H9 (cell line): ENCODE measurements at regions not wholly inside any gene's neighbourhood (a gene's known extent, or its start where the extent isn't known, plus 50 kb on each side); places are given as distances from the start of the nearest gene placed in this dataset.

Experiments used
- DNase-seq: peaks from one replicate; pipeline ENCODE4 v3.0.0-alpha.2; 2017
- H2AFZ ChIP-seq: one replicate; pipeline ENCODE4 v1.6.1; 2013; ENCODE audit warnings: mild to moderate bottlenecking, low read length, control low read depth, moderate library complexity
- H2AK5ac ChIP-seq: 2 replicates; pipeline ENCODE4 v1.6.1; 2013; ENCODE audit warnings: low read length, control low read depth, mixed read lengths; ENCODE audit not compliant: insufficient read length
- H2BK120ac ChIP-seq: one replicate; pipeline ENCODE4 v1.6.1; 2013; ENCODE audit warnings: low read depth, mild to moderate bottlenecking, low read length, control low read depth, inconsistent platforms; ENCODE audit not compliant: poor library complexity, severe bottlenecking
- H2BK12ac ChIP-seq: 2 replicates; pipeline ENCODE4 v1.6.1; 2013; ENCODE audit warnings: low read length, control low read depth, mixed read lengths, low read depth; ENCODE audit not compliant: insufficient read length
- H2BK15ac ChIP-seq: 2 replicates; pipeline ENCODE4 v1.6.1; 2013; ENCODE audit warnings: low read depth, low read length, control low read depth
- H2BK20ac ChIP-seq: one replicate; pipeline ENCODE4 v1.6.1; 2013; ENCODE audit warnings: low read depth, mild to moderate bottlenecking, low read length, control low read depth, inconsistent platforms; ENCODE audit not compliant: poor library complexity, severe bottlenecking
- H2BK5ac ChIP-seq: 2 replicates; pipeline ENCODE4 v1.6.1; 2013; ENCODE audit warnings: low read length, control low read depth, mixed read lengths; ENCODE audit not compliant: insufficient read length
- H3K14ac ChIP-seq: 2 replicates; pipeline ENCODE4 v1.6.1; 2013; ENCODE audit warnings: low read length, control low read depth; ENCODE audit not compliant: insufficient read depth
- H3K18ac ChIP-seq: 2 replicates; pipeline ENCODE4 v1.6.1; 2013; ENCODE audit warnings: low read depth, mild to moderate bottlenecking, mixed read lengths, low read length, control low read depth; ENCODE audit not compliant: insufficient read length
- H3K23ac ChIP-seq: 2 replicates; pipeline ENCODE4 v1.6.1; 2013; ENCODE audit warnings: low read length, control low read depth, mixed read lengths, low read depth; ENCODE audit not compliant: insufficient read length
- H3K23me2 ChIP-seq: 2 replicates; pipeline ENCODE4 v1.6.1; 2013; ENCODE audit warnings: low read depth, mild to moderate bottlenecking, mixed read lengths, low read length, control low read depth; ENCODE audit not compliant: insufficient read length, poor library complexity, severe bottlenecking
- H3K27ac ChIP-seq: 2 replicates; pipeline ENCODE4 v1.5.1; 2013; ENCODE audit warnings: low read length, control low read depth, mixed read lengths, low read depth; ENCODE audit not compliant: insufficient read length
- H3K27me3 ChIP-seq: 2 replicates; pipeline ENCODE4 v1.6.1; 2013; ENCODE audit warnings: low read length, control low read depth, inconsistent platforms; ENCODE audit not compliant: insufficient read depth
- H3K4ac ChIP-seq: 2 replicates; pipeline ENCODE4 v1.6.1; 2013; ENCODE audit warnings: low read depth, mild to moderate bottlenecking, control low read depth, inconsistent platforms, low read length, moderate library complexity
- H3K4me1 ChIP-seq: 2 replicates; pipeline ENCODE4 v1.6.1; 2013; ENCODE audit warnings: low read length, control low read depth, inconsistent platforms; ENCODE audit not compliant: insufficient read depth
- H3K4me2 ChIP-seq: 2 replicates; pipeline ENCODE4 v1.6.1; 2013; ENCODE audit warnings: low read length, control low read depth, mixed read lengths; ENCODE audit not compliant: insufficient read length, insufficient read depth
- H3K56ac ChIP-seq: 2 replicates; pipeline ENCODE4 v1.6.1; 2013; ENCODE audit warnings: low read depth, mild to moderate bottlenecking, mixed read lengths, low read length, control low read depth; ENCODE audit not compliant: insufficient read length
- H3K79me1 ChIP-seq: 2 replicates; pipeline ENCODE4 v1.6.1; 2013; ENCODE audit warnings: low read depth, mild to moderate bottlenecking, moderate library complexity, low read length, control low read depth, inconsistent platforms; ENCODE audit not compliant: insufficient read depth, poor library complexity, severe bottlenecking
- H3K79me2 ChIP-seq: 2 replicates; pipeline ENCODE4 v1.6.1; 2013; ENCODE audit warnings: low read length, control low read depth, inconsistent platforms; ENCODE audit not compliant: insufficient read depth
- H3K9ac ChIP-seq: 2 replicates; pipeline ENCODE4 v1.6.1; 2013; ENCODE audit warnings: low read length, control low read depth, mixed read lengths; ENCODE audit not compliant: insufficient read length; ENCODE audit errors: extremely low read depth
- H3K9me3 ChIP-seq: one replicate; pipeline ENCODE4 v1.6.1; 2013; ENCODE audit warnings: low read depth, low read length, inconsistent platforms; ENCODE audit not compliant: control insufficient read depth
- H3T11ph ChIP-seq: one replicate; pipeline ENCODE4 v1.6.1; 2013; ENCODE audit warnings: mild to moderate bottlenecking, low read length, control low read depth, inconsistent platforms
- H4K20me1 ChIP-seq: one replicate; pipeline ENCODE4 v1.6.1; 2013; ENCODE audit not compliant: control insufficient read depth, insufficient read length, insufficient read depth
- H4K5ac ChIP-seq: 2 replicates; pipeline ENCODE4 v1.6.1; 2013; ENCODE audit warnings: low read depth, mild to moderate bottlenecking, mixed read lengths, low read length, control low read depth; ENCODE audit not compliant: insufficient read length
- H4K8ac ChIP-seq: replicated peaks from 2 replicates; pipeline ENCODE4 v1.6.1; 2013; ENCODE audit warnings: low read length, control low read depth, mixed read lengths, low read depth; ENCODE audit not compliant: insufficient read length
- H4K91ac ChIP-seq: 2 replicates; pipeline ENCODE4 v1.6.1; 2013; ENCODE audit warnings: low read depth, mild to moderate bottlenecking, moderate library complexity, mixed read lengths, low read length, control low read depth; ENCODE audit not compliant: insufficient read length
- H3K27ac Mint-ChIP-seq, 3 experiments: 2 replicates in 2 of 3; 3 replicates in 1 of 3; pipeline ENCODE4 v1.8.0; 2020 to 2021; ENCODE audit warnings: mixed read lengths in 3 of 3, mild to moderate bottlenecking in 1 of 3, moderate library complexity in 1 of 3
- H3K27me3 Mint-ChIP-seq: 2 replicates; pipeline ENCODE4 v1.8.0; 2021; ENCODE audit warnings: low read depth, mild to moderate bottlenecking, moderate library complexity, mixed read lengths
- H3K36me3 Mint-ChIP-seq, 3 experiments: 2 replicates in 2 of 3; 3 replicates in 1 of 3; pipeline ENCODE4 v1.8.0; 2020 to 2021; ENCODE audit warnings: low read depth in 3 of 3, mixed read lengths in 3 of 3; ENCODE audit not compliant: insufficient read depth in 1 of 3
- H3K4me1 Mint-ChIP-seq, 2 experiments: 2 replicates each; pipeline ENCODE4 v1.8.0; 2020; ENCODE audit warnings: mixed read lengths in 2 of 2
- H3K4me3 Mint-ChIP-seq, 2 experiments: 2 replicates in 1 of 2; 3 replicates in 1 of 2; pipeline ENCODE4 v1.8.0; 2020 to 2021; ENCODE audit warnings: mild to moderate bottlenecking in 2 of 2, mixed read lengths in 2 of 2, moderate library complexity in 1 of 2
- H3K9me3 Mint-ChIP-seq, 2 experiments: 2 replicates in 1 of 2; 3 replicates in 1 of 2; pipeline ENCODE4 v1.8.0; 2020; ENCODE audit warnings: mild to moderate bottlenecking in 2 of 2, mixed read lengths in 2 of 2, moderate library complexity in 1 of 2
- WGBS: extraction: QIAGEN DNeasy Blood & Tissue Kit; methylation state at CpG from one replicate; pipeline ENCODE4 v1.1.7; 2013; ENCODE audit warnings: missing lambda C conversion rate, low lambda C conversion rate, mixed read lengths; ENCODE audit not compliant: insufficient read length; ENCODE audit errors: extremely low coverage; 5-methylcytosine and 5-hydroxymethylcytosine counted together
- TF ChIP-seq, protein P1 (sequence below): fragments of 200-600 bp; sonication (generic); conservative IDR thresholded peaks from 3 replicates; pipeline ENCODE4 v1.8.0; 2021; ENCODE audit warnings: antibody characterized with exemption, mild to moderate bottlenecking

- DNase-seq: peak; percentile 12
- Histone ChIP-seq H2BK20ac (no peak overlapping the region), H3K9me3 (no peaks in the 10 kb centered on the region), H3K23ac (no peak overlapping the region), H2BK12ac (no peak overlapping the region), H2BK5ac (no peak overlapping the region), H4K8ac (no peak overlapping the region), H4K5ac (no peak overlapping the region), H3K18ac (peak overlapping the region; percentile 34), H3K9ac (no peak overlapping the region), H3K4ac (no peak overlapping the region), H4K91ac (no peak overlapping the region), H2AFZ (no peak overlapping the region), H4K20me1 (no peaks in the 10 kb centered on the region), H2BK15ac (no peak overlapping the region), H2BK120ac (no peak overlapping the region), H3K79me1 (no peaks in the 10 kb centered on the region), H3K4me1 (no peaks in the 10 kb centered on the region), H3T11ph (no peak overlapping the region), H3K79me2 (0 out of 2 replicates have a peak, but pooled peaks cover 1% of the 10 kb centered on the region), H3K23me2 (no peaks in the 10 kb centered on the region), H3K56ac (no peak overlapping the region), H3K14ac (no peak overlapping the region), H3K27me3 (no peaks in the 10 kb centered on the region), H3K27ac (no peak overlapping the region), H2AK5ac (no peak overlapping the region), H3K4me2 (no peak overlapping the region)
- Mint-ChIP-seq H3K27me3 (peaks cover 43% of the 10 kb centered on the region), H3K9me3 (peaks cover 9 to 12% of the 10 kb centered on the region in 2 experiments; a peak in 4 of 5 replicates), H3K27ac (no peak overlapping the region), H3K4me1 (peaks cover 12% of the 10 kb centered on the region in 2 experiments), H3K36me3 (peaks cover 0 to 4% (median 4%) of the 10 kb centered on the region in 3 experiments; a peak in 3 of 7 replicates), H3K4me3 (no peak overlapping the region)
- TF ChIP-seq, protein P1, sequence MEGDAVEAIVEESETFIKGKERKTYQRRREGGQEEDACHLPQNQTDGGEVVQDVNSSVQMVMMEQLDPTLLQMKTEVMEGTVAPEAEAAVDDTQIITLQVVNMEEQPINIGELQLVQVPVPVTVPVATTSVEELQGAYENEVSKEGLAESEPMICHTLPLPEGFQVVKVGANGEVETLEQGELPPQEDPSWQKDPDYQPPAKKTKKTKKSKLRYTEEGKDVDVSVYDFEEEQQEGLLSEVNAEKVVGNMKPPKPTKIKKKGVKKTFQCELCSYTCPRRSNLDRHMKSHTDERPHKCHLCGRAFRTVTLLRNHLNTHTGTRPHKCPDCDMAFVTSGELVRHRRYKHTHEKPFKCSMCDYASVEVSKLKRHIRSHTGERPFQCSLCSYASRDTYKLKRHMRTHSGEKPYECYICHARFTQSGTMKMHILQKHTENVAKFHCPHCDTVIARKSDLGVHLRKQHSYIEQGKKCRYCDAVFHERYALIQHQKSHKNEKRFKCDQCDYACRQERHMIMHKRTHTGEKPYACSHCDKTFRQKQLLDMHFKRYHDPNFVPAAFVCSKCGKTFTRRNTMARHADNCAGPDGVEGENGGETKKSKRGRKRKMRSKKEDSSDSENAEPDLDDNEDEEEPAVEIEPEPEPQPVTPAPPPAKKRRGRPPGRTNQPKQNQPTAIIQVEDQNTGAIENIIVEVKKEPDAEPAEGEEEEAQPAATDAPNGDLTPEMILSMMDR: no peak
- no CpG with 5 or more reads among the region's 31 CpGs for WGBS
These were observed 569.3 kb downstream of the BRD1 start for GRCh38 chr22:49258107-49259010.
